Spleen (tissue), 11 donors: ENCODE measurements at regions not wholly inside any gene's neighbourhood (a gene's known extent, or its start where the extent isn't known, plus 50 kb on each side); places are given as distances from the start of the nearest gene placed in this dataset.

ENCODE experiments used
- DNase-seq: peaks from one replicate; pipeline ENCODE4 v3.0.0-alpha.2; 2020
- H3K27ac ChIP-seq, 8 donors: fragments of 200-600 bp; sonication (generic) in 7 of 8; 1 replicate in 4 of 8; 2 replicates in 4 of 8; pipeline versions ENCODE4 v1.5.0 to v1.8.0; 2016 to 2021; ENCODE audit warnings: inconsistent platforms in 4 of 8, mild to moderate bottlenecking in 4 of 8, moderate library complexity in 1 of 8
- H3K27me3 ChIP-seq, 7 donors: fragments of 200-600 bp; sonication (generic) in 6 of 7; replicated peaks in 1 of 7; 1 replicate in 4 of 7; 2 replicates in 3 of 7; pipeline versions ENCODE4 v1.5.0 to v1.8.0; 2016 to 2021; ENCODE audit warnings: inconsistent platforms in 3 of 7, mild to moderate bottlenecking in 1 of 7
- H3K36me3 ChIP-seq, 6 donors: fragments of 200-600 bp; sonication (generic) in 5 of 6; 1 replicate in 4 of 6; 2 replicates in 2 of 6; pipeline versions ENCODE4 v1.5.0 to v1.8.0; 2016 to 2021; ENCODE audit warnings: inconsistent platforms in 2 of 6
- H3K4me1 ChIP-seq, 6 donors: fragments of 200-600 bp; sonication (generic) in 5 of 6; 1 replicate in 3 of 6; 2 replicates in 3 of 6; pipeline versions ENCODE4 v1.5.0 to v1.8.0; 2016 to 2021; ENCODE audit warnings: inconsistent platforms in 3 of 6
- H3K4me3 ChIP-seq, 8 donors: fragments of 200-600 bp; sonication (generic) in 7 of 8; 1 replicate in 4 of 8; 2 replicates in 4 of 8; pipeline versions ENCODE4 v1.5.0 to v1.8.0; 2016 to 2021; ENCODE audit warnings: inconsistent platforms in 4 of 8, mild to moderate bottlenecking in 4 of 8, moderate library complexity in 2 of 8
- H3K9me3 ChIP-seq, 8 donors: fragments of 200-600 bp; sonication (generic) in 7 of 8; 1 replicate in 4 of 8; 2 replicates in 4 of 8; pipeline versions ENCODE4 v1.5.0 to v1.8.0; 2016 to 2021; ENCODE audit warnings: inconsistent platforms in 4 of 8
- POLR2A ChIP-seq, 3 donors: fragments of 450-650 bp; IDR thresholded peaks; one replicate each; pipeline ENCODE4 v1.5.1; 2017; ENCODE audit warnings: antibody characterized with exemption in 3 of 3, mild to moderate bottlenecking in 1 of 3
- POLR2AphosphoS5 ChIP-seq, 3 donors: sonication (generic); formaldehyde crosslinking; IDR thresholded peaks; one replicate each; pipeline ENCODE4 v1.5.1; 2017; ENCODE audit warnings: antibody characterized with exemption in 3 of 3
- WGBS, 5 donors: extraction: QIAGEN DNeasy Blood & Tissue Kit in 3 of 5; methylation state at CpG; one replicate each; pipeline versions ENCODE4 v1.1.5 to v1.1.7; 2013 to 2018; 5-methylcytosine and 5-hydroxymethylcytosine counted together
- intact Hi-C: fragments of 100-400 bp; cut with DNase I; formaldehyde crosslinking; loops from one replicate; pipeline ENCODE4 v1.15.0; 2023; ENCODE audit warnings: low total_unique reads
- TF ChIP-seq, protein P1 (sequence below), 11 experiments: fragments of 200-600 bp in 7 of 11; fragments of 450-650 bp in 4 of 11; sonication (generic) in 4 of 11; IDR thresholded peaks in 8 of 11; conservative IDR thresholded peaks in 3 of 11; 1 replicate in 7 of 11; 2 replicates in 4 of 11; pipeline versions ENCODE4 v1.4.0 to v1.8.0; 2016 to 2021; ENCODE audit warnings: antibody characterized with exemption in 11 of 11, inconsistent platforms in 4 of 11, mild to moderate bottlenecking in 1 of 11
- donor health status: healthy with polysubstance abuse.
- donor health status: DM: no; HTN: no; CAD: no; lungs with moderate emphysema.
- donor health status: DM: no; HTN: no; CAD: no.
- donor health status: Bipolar disorder and iron deficiency.
- donor health status: healthy.
- donor health status: DM: no; HTN: no; CAD: no.
- donor health status: DM: yes; HTN: yes; CAD: no.

DNA sequence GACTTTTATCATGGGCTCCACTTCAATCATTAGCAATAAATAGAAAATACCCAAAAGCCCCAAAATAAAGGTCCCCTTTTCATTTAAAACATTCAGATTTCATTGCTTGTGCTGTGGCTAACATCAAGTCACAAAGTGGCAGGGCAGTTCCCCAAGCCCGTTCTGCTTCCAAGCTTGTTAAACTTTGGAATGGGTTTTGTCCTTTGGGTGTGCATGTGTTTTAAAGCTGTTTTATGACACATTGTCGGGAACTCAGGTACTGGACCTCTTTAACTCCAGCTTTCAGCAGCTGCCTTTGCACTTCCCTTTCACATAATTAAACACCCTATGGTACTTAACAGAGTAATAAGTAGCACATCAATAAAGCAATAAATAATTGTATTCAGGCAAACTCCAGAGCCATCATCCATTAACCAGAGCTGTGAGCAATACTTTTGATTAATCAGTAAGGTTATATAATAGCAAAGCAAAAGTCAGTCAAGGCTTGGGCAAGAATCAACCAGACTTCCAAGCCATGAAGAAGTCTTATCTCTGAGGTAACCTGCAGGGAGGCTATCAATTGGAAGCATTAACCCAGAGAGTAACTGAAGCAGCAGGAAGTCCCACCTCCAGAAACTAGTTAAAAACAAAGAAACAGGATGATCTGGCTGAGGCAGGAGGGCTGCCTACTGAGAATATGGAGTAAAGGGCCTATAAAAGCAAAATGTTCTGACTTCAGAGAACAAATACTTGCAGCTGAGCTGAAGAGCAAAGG is 56.1 kb upstream of the ARID5B start:
- TF ChIP-seq, protein P1, sequence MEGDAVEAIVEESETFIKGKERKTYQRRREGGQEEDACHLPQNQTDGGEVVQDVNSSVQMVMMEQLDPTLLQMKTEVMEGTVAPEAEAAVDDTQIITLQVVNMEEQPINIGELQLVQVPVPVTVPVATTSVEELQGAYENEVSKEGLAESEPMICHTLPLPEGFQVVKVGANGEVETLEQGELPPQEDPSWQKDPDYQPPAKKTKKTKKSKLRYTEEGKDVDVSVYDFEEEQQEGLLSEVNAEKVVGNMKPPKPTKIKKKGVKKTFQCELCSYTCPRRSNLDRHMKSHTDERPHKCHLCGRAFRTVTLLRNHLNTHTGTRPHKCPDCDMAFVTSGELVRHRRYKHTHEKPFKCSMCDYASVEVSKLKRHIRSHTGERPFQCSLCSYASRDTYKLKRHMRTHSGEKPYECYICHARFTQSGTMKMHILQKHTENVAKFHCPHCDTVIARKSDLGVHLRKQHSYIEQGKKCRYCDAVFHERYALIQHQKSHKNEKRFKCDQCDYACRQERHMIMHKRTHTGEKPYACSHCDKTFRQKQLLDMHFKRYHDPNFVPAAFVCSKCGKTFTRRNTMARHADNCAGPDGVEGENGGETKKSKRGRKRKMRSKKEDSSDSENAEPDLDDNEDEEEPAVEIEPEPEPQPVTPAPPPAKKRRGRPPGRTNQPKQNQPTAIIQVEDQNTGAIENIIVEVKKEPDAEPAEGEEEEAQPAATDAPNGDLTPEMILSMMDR (IDR thresholded peaks at IDR 0.05 in 8 of 11, conservative IDR thresholded peaks at IDR 0.05 in 3 of 11), result no peak
- no peak for TF ChIP-seq POLR2AphosphoS5 (IDR thresholded peaks at IDR 0.05)
- Histone ChIP-seq H3K27ac (no peak overlapping the region), H3K4me3 (no peak overlapping the region), H3K4me1 (peaks cover 0 to 4% (median 0%) of the 10 kb centered on the region in 6 donors), H3K9me3 (no peaks in the 10 kb centered on the region), H3K27me3 (no peaks in the 10 kb centered on the region), H3K36me3 (no peaks in the 10 kb centered on the region)
- intact Hi-C loops, result no loop called here
- 92 to 98% (median 94%) methylated on average over 2 of the region's 2 CpGs for WGBS, 5 donors
- no peak for DNase-seq

DNA sequence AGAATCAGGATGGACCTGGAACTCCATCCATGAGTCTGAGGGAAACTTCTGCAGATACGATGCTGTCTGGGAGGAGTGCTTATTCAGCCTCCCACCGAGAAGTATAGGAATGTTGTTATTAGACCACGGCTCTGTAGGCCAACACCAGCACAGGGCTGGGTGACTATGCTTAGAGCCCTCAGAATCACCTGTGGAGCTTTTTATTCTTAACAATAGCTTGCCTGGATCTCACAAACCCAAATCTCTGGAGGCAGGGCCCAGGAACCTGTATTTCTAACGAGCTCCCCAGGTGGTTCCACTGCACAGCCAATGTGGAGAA is 55.6 kb upstream of the ARID5B start:
- WGBS, 5 donors, result 76 to 97% (median 89%) methylated on average over 4 of the region's 4 CpGs

DNA sequence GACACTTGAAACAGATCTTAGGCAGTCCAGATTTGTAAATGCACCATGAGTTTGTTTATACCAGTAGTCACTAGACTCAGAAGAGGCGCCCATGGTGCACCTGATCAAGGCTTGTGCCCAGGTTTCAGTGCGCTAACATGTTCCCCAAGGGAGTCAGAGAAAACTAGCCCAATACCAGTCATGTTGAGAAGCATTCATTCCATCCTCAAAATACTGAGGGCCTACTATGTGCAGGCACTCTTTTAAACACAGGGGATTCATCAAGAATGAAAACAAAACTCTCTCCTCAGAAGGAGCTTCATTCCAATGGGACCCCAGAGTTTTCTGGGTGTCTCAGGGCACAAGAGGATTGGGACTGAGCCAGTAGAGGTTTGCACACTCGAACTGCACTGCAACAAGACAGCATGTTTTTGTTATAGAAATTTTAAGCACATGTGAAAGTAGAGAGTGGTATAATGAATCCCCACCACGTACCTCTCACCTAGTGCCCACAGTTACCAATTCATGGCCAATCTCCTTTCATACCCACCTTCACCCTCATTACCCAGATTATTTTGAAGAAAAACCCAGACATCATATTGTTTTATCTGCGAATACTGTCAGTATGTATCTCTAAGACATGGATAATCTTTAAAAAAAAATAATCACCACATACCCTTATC is 55.0 kb upstream of the ARID5B start:
- no peak for DNase-seq
- 85 to 94% (median 88%) methylated on average over 5 of the region's 5 CpGs for WGBS, 5 donors
- no peaks in the 10 kb centered on the region for H3K9me3 ChIP-seq
- H3K27me3 ChIP-seq, result no peaks in the 10 kb centered on the region
- peaks cover 0 to 4% (median 0%) of the 10 kb centered on the region in 6 donors for H3K4me1 ChIP-seq
- no peaks in the 10 kb centered on the region for H3K36me3 ChIP-seq
- intact Hi-C loops, result no loop called here
- H3K4me3 ChIP-seq, result no peak overlapping the region
- TF ChIP-seq POLR2A (IDR thresholded peaks at IDR 0.05) (no peak), POLR2AphosphoS5 (IDR thresholded peaks at IDR 0.05) (no peak)
- TF ChIP-seq, protein P1 (IDR thresholded peaks at IDR 0.05 in 8 of 11, conservative IDR thresholded peaks at IDR 0.05 in 3 of 11), result no peak
- no peak overlapping the region for H3K27ac ChIP-seq

More for the DNA sequence above, 55.6 kb upstream of the ARID5B start:
- H3K27me3 ChIP-seq, result no peaks in the 10 kb centered on the region
- DNase-seq, result no peak
- no peaks in the 10 kb centered on the region for H3K9me3 ChIP-seq
- no peaks in the 10 kb centered on the region for H3K36me3 ChIP-seq
- H3K4me3 ChIP-seq, result no peak overlapping the region
- H3K27ac ChIP-seq, result no peak overlapping the region
- H3K4me1 ChIP-seq, result peaks cover 0 to 4% (median 0%) of the 10 kb centered on the region in 6 donors
- TF ChIP-seq POLR2A (IDR thresholded peaks at IDR 0.05), result no peak
- no peak for TF ChIP-seq POLR2AphosphoS5 (IDR thresholded peaks at IDR 0.05)
- TF ChIP-seq, protein P1 (IDR thresholded peaks at IDR 0.05 in 8 of 11, conservative IDR thresholded peaks at IDR 0.05 in 3 of 11), result no peak
- intact Hi-C loops, result no loop called here

DNA sequence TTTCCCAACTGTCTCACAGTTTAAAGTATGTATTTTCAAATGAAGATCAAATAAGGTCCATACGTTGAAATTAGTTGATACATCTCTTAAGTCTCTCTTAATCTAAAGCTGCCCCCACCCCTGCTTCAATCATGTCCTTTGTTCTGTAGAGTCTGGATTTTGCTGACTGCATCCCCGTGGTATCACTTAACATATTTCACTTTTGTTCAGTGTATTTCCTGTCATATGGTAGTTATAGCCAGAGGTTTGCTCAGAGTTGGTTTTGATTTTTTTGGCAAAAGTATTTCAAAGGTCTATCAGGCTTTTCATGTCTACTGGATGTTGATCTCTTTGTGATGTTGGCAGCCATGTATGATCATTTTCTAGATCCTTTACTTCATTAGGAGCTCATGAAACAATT is 54.4 kb upstream of the ARID5B start:
- WGBS, 5 donors, result 24 to 38% (median 31%) methylated on average over 2 of the region's 2 CpGs
- H3K4me3 ChIP-seq, result no peak overlapping the region
- TF ChIP-seq POLR2AphosphoS5 (IDR thresholded peaks at IDR 0.05) (no peak), POLR2A (IDR thresholded peaks at IDR 0.05) (no peak)
- TF ChIP-seq, protein P1 (IDR thresholded peaks at IDR 0.05 in 8 of 11, conservative IDR thresholded peaks at IDR 0.05 in 3 of 11), result no peak
- no peak overlapping the region for H3K27ac ChIP-seq
- H3K36me3 ChIP-seq, result no peaks in the 10 kb centered on the region
- H3K9me3 ChIP-seq, result no peaks in the 10 kb centered on the region
- H3K27me3 ChIP-seq, result no peaks in the 10 kb centered on the region
- H3K4me1 ChIP-seq, result peaks cover 0 to 4% (median 0%) of the 10 kb centered on the region in 6 donors
- intact Hi-C loops, result no loop called here
- no peak for DNase-seq
